NCI-H1105 treated with DMSO at 0.1 percent for 48 hours (cell line): ENCODE measurements at regions not wholly inside any gene's neighbourhood (a gene's known extent, or its start where the extent isn't known, plus 50 kb on each side); places are given as distances from the start of the nearest gene placed in this dataset.
"Not testable (repeated sequence)": the region's sequence is repeated elsewhere in the genome, so short reads cannot be mapped to it uniquely, and the experiment has no call there.

Source experiments
- DNase-seq: peaks from one replicate; lab custom pipeline; 2025; lab: John Stamatoyannopoulos, UW

- no peak for DNase-seq
These were observed 596.9 kb upstream of the CDH6 start for GRCh38 chr5:30596495-30597064.

GRCh38 chr5:30594331-30594730 is 599.2 kb upstream of the CDH6 start:
- no peak for DNase-seq

DNA sequence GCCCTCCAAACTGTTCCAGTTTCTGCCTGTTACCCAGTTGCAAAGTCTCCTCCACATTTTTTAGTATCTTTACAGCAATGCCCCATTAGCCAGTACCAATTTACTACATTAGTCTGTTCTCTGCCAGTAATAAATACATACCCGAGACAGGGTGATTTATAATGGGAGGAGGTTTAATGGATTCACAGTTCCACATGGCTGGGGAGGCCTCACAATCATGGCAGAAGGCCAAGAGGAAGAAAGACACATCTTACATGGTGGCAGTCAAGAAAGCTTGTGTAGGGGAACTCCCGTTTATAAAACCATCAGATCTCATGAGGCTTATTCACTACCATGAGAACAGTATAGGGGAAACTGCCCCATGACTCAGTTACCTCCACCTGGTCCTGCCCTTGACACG is 600.7 kb upstream of the CDH6 start:
- DNase-seq: no peak

GRCh38 chr5:30581198-30581935 is 612.1 kb upstream of the CDH6 start:
- no peak for DNase-seq

GRCh38 chr5:30574761-30575160 is 618.7 kb upstream of the CDH6 start:
- no peak for DNase-seq

DNA sequence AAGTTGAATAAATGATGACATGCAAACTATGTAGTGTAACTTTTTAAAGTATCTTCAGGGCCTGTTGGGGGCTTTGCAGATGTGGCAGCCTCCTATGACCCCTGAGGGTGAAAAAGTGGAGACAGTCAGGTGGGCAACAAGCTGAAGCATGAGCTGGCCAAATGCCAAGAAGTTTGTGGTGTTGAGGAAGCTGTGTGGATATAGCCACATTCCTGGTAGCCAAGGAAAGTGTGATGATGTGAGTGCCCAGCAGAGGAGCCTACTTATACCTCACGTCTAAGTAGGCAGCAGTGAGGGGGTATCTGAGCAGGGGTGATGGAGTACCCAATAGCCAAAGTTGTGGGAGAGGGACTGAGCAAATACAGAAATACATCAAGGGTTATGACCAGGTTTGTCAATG is 621.2 kb upstream of the CDH6 start:
- DNase-seq: no peak

DNA sequence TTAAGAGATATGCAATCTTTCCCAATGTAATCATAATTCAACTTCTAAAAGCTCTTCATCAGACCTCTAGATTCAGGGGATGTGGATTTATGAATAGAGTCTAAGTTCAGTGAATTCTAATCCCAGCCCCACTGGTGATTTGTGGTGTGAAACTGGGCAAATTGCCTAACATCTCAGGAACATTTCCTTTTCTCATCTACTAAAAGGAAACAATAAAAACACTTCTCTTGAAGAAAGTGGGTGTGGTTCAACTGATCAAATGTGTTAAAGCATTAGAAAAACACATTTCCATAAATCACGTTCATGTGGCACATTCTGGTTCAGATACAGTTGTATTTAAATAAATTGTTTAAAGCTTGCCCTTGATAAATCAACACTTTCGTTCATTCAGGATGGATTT is 631.7 kb upstream of the CDH6 start:
- no peak for DNase-seq

GRCh38 chr5:30551618-30552017 is 641.9 kb upstream of the CDH6 start:
- no peak for DNase-seq

DNA sequence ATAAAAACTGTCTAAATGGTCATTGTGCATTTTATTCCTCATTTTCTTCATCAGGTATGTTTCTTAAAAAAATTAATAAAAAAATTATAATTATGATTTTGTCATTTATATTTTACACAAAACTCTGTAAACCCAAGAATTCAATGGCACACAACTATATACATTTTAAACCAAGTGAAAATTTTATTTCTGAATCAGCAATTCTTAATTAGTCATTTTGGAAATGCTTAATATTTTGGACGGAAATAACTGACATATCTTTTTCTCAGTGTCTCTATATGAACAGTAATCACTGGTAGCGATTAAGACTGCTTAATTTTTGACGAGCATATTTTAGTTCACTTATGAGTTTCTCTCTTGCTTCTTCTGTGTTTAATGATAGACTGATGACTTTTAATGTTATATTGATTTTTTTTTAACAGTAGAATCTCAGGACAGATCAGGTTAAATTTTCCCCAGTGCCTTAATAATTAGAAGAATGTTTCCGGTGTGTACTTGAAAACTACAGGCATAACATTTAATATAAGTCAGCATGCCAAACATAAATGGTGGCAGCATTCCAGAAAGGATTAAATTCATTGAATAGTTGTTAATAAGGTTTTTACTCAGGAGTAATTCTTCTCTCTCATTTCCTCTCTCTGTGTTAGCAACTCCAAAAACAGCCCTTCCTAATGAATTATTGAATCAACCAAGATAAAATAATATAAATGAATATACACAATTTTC is 644.7 kb upstream of the CDH6 start:
- no peak for DNase-seq

DNA sequence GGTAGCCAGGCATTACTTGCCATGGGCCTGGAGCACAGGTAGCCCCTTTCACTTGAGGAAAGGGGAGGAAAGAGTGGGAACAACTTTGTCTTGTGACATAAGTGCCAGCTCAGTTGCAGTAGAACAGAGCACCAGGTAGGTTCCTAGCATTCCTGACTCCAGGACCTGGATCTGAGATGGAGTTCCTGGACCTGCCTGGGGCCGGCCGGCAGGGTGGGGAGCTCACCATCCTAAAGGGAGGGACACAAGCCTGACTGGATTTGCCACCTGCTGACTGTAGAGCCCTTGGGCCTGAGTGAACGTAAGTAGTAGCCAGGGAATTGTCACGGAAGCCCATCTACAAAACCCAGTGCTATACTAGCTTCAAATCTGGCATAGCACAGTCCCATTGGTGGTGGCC is 653.3 kb upstream of the CDH6 start:
- DNase-seq: no peak

GRCh38 chr5:30539004-30539634 is 654.4 kb upstream of the CDH6 start:
- no peak for DNase-seq

GRCh38 chr5:30525353-30525752 is 668.1 kb upstream of the CDH6 start:
- DNase-seq: no peak

DNA sequence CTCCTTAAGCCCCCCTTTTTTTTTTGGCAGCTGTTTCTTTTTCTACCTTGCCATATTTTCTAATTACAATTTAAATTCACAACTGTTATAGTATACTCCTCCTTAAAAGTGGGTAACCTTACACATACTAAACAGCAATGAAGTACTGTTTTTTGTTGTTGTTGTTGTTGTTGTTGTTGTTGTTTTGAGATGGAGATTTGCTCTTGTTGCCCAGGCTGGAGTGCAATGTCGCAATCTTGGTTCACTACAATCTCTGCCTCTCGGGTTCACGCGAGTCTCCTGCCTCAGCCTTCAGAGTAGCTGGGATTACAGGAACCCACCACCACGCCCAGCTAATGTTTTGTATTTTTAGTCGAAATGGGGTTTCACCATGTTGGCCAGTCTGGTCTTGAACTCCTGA is 669.1 kb upstream of the CDH6 start:
- no peak for DNase-seq

- no peak for DNase-seq
These were observed 670.4 kb upstream of the CDH6 start for GRCh38 chr5:30523061-30523460.

- DNase-seq: no peak
These were observed 688.2 kb upstream of the CDH6 start for GRCh38 chr5:30505014-30505886.

DNA sequence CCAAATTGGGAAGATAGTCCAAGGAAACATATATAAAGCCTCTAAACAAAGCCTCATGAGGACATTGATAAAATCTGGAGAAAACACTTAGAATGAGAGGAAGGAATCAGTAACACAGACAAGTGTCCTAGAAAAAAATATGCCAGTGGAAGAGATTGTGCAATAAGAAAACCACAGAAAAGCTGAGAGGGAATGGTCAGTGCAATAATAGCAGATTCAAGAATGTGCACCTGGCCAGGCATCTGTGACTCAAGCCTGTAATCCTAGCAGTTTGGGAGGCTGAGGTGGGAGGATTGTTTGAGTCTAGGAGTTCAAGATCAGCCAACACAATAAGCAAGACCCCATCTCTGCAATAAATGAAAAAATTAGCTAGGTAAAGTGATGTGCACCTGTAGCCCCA is 691.2 kb upstream of the CDH6 start:
- no peak for DNase-seq

DNA sequence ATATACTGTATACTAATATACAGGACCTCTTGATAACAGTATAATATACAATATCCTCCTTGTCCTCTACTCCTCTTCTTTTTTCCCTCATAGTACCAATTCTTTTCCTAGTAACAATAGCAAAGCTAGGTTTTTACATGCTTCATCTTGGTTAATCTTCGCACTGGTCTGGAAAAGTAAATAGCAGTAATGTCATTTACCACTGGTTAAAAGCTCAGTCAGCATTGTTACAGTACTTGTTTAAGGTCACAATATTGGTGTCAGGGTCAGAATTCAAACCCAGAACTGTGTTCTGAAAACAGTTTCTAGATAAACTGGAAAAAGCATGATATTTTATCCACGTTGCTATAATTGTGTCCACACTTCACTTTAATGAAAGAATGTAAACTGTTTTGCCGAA is 692.4 kb upstream of the CDH6 start:
- DNase-seq: no peak

GRCh38 chr5:30500513-30500912 is 693.0 kb upstream of the CDH6 start:
- no peak for DNase-seq

GRCh38 chr5:30499402-30499801 is 694.1 kb upstream of the CDH6 start:
- no peak for DNase-seq

GRCh38 chr5:30498972-30499371 is 694.5 kb upstream of the CDH6 start:
- no peak for DNase-seq

GRCh38 chr5:30498509-30498908 is 695.0 kb upstream of the CDH6 start:
- DNase-seq: not testable (repeated sequence)

- DNase-seq: not testable (repeated sequence)
These were observed 699.4 kb upstream of the CDH6 start for GRCh38 chr5:30494113-30494512.
